HepG2 (cell line): ENCODE measurements at regions not wholly inside any gene's neighbourhood (a gene's known extent, or its start where the extent isn't known, plus 50 kb on each side); places are given as distances from the start of the nearest gene placed in this dataset.
A peak's percentile ranks its signal among the peaks of the same experiment; 100 is the strongest.

ENCODE experiments used
- CEBPB ChIP-seq: IDR thresholded peaks from 2 replicates; pipeline ENCODE4 v1.6.1; 2011; ENCODE audit warnings: low read depth, low read length, improper control_type of control experiment, borderline replicate concordance
- EP300 ChIP-seq, 3 experiments: sonication (generic) in 1 of 3; formaldehyde crosslinking in 1 of 3; IDR thresholded peaks; 2 replicates each; pipeline versions ENCODE4 v1.5.1 to v1.6.1; 2011 to 2020; ENCODE audit warnings: low read depth in 2 of 3, low read length in 2 of 3, borderline replicate concordance in 1 of 3, improper control_type of control experiment in 1 of 3, mild to moderate bottlenecking in 1 of 3, missing genetic modification reagents in 1 of 3, moderate library complexity in 1 of 3
- FOXA3 ChIP-seq: IDR thresholded peaks from 2 replicates; pipeline ENCODE4 v1.6.1; 2016; ENCODE audit warnings: missing genetic modification reagents, missing compliant biosample characterization
- FOXJ3 ChIP-seq: sonication (generic); formaldehyde crosslinking; IDR thresholded peaks from 2 replicates; pipeline ENCODE4 v1.4.0; 2020; ENCODE audit warnings: missing genetic modification reagents, mild to moderate bottlenecking, borderline replicate concordance
- FOXP4 ChIP-seq: sonication (generic); formaldehyde crosslinking; IDR thresholded peaks from 2 replicates; pipeline ENCODE4 v1.4.0; 2020; ENCODE audit warnings: missing genetic modification reagents
- ISL2 ChIP-seq: sonication (generic); formaldehyde crosslinking; IDR thresholded peaks from 2 replicates; pipeline ENCODE4 v1.5.0; 2020; ENCODE audit warnings: missing genetic modification reagents
- LCORL ChIP-seq, 2 experiments: fragments of 450-650 bp in 1 of 2; sonication (generic) in 1 of 2; formaldehyde crosslinking in 1 of 2; IDR thresholded peaks; 2 replicates each; pipeline versions ENCODE4 v1.5.0 to v1.6.1; 2017 to 2020; ENCODE audit warnings: antibody characterized with exemption in 1 of 2, missing genetic modification reagents in 1 of 2
- MAX ChIP-seq: IDR thresholded peaks from 2 replicates; pipeline ENCODE4 v1.6.1; 2012; ENCODE audit warnings: inconsistent platforms
- MAZ ChIP-seq, 2 experiments: sonication (generic) in 1 of 2; formaldehyde crosslinking in 1 of 2; IDR thresholded peaks; 2 replicates each; pipeline versions ENCODE4 v1.5.0 to v1.6.1; 2012 to 2020; ENCODE audit warnings: low read depth in 2 of 2, mild to moderate bottlenecking in 2 of 2, borderline replicate concordance in 1 of 2, improper control_type of control experiment in 1 of 2, low read length in 1 of 2, missing genetic modification reagents in 1 of 2, moderate library complexity in 1 of 2
- MYPOP ChIP-seq: sonication (generic); formaldehyde crosslinking; IDR thresholded peaks from 2 replicates; pipeline ENCODE4 v1.8.1; 2023; ENCODE audit warnings: mild to moderate bottlenecking, moderate library complexity, missing genetic modification reagents
- NCOA2 ChIP-seq: sonication (generic); formaldehyde crosslinking; IDR thresholded peaks from 2 replicates; pipeline ENCODE4 v1.8.0; 2022; ENCODE audit warnings: inconsistent platforms
- PHF21A ChIP-seq: sonication (generic); formaldehyde crosslinking; IDR thresholded peaks from 2 replicates; pipeline ENCODE4 v1.5.0; 2020; ENCODE audit warnings: mild to moderate bottlenecking, missing genetic modification reagents
- SOX13 ChIP-seq, 3 experiments: fragments of 450-650 bp in 1 of 3; sonication (generic) in 1 of 3; formaldehyde crosslinking in 1 of 3; IDR thresholded peaks in 2 of 3; conservative IDR thresholded peaks in 1 of 3; 2 replicates each; pipeline versions ENCODE4 v1.5.0 to v1.6.1; 2016 to 2020; ENCODE audit warnings: antibody characterized with exemption in 1 of 3, mild to moderate bottlenecking in 1 of 3, missing compliant biosample characterization in 1 of 3, missing genetic modification reagents in 1 of 3, moderate library complexity in 1 of 3
- TEF ChIP-seq: sonication (generic); formaldehyde crosslinking; IDR thresholded peaks from 2 replicates; pipeline ENCODE4 v1.5.0; 2020; ENCODE audit warnings: missing genetic modification reagents
- ZBTB20 ChIP-seq: sonication (generic); formaldehyde crosslinking; IDR thresholded peaks from 2 replicates; pipeline ENCODE4 v1.8.1; 2023; ENCODE audit warnings: missing genetic modification reagents, low read depth, mild to moderate bottlenecking, borderline replicate concordance
- ZNF18 ChIP-seq: sonication (generic); formaldehyde crosslinking; IDR thresholded peaks from 2 replicates; pipeline ENCODE4 v1.8.0; 2022; ENCODE audit warnings: mild to moderate bottlenecking, missing genetic modification reagents; ENCODE audit not compliant: insufficient replicate concordance
- ZNF20 ChIP-seq: sonication (generic); formaldehyde crosslinking; IDR thresholded peaks from 2 replicates; pipeline ENCODE4 v1.4.0; 2020; ENCODE audit warnings: mild to moderate bottlenecking, moderate library complexity, missing genetic modification reagents
- ZNF264 ChIP-seq: sonication (generic); formaldehyde crosslinking; IDR thresholded peaks from 2 replicates; pipeline ENCODE4 v1.4.0; 2020; ENCODE audit warnings: missing genetic modification reagents
- ZNF292 ChIP-seq: sonication (generic); formaldehyde crosslinking; IDR thresholded peaks from 2 replicates; pipeline ENCODE4 v1.8.1; 2022; ENCODE audit warnings: mild to moderate bottlenecking, low read depth, missing genetic modification reagents, borderline replicate concordance
- ZNF788 ChIP-seq: sonication (generic); formaldehyde crosslinking; IDR thresholded peaks from 2 replicates; pipeline ENCODE4 v1.5.0; 2020; ENCODE audit warnings: mild to moderate bottlenecking, missing genetic modification reagents, borderline replicate concordance

GRCh38 chr3:72582211-72582878, 265.9 kb downstream of the SHQ1 start (continued):
- TF ChIP-seq ZNF18 (CRISPR knock-in tag) (peak; percentile 44), PHF21A (peak; percentile 72), ZNF264 (CRISPR knock-in tag) (0 out of 2 replicates have a peak, but pooled peaks have one; percentile 34), FOXP4 (CRISPR knock-in tag) (peak; percentile 78), FOXA3 (CRISPR knock-in tag) (peak; percentile 85), ZNF788 (CRISPR knock-in tag) (no peak), ISL2 (CRISPR knock-in tag) (peak; percentile 62; the same call in 1 of the 2 replicates), LCORL (IDR thresholded peaks at IDR 0.05) (no peak), LCORL (CRISPR knock-in tag; IDR thresholded peaks at IDR 0.05) (peak; percentile 71), EP300 (IDR thresholded peaks at IDR 0.05; ENCODE audit: low read depth in 2 of 2, low read length in 2 of 2) (peak in 1 of 2 experiments; percentile 71; a peak in 2 of 4 replicates), EP300 (CRISPR knock-in tag; IDR thresholded peaks at IDR 0.05; ENCODE audit: borderline replicate concordance) (no peak; the same call in 1 of the 2 replicates), MAZ (IDR thresholded peaks at IDR 0.05; ENCODE audit: borderline replicate concordance, low read depth, low read length) (no peak), MAZ (CRISPR knock-in tag; IDR thresholded peaks at IDR 0.05; ENCODE audit: low read depth) (no peak), FOXJ3 (CRISPR knock-in tag) (peak; percentile 64; the same call in 1 of the 2 replicates), TEF (CRISPR knock-in tag) (peak; percentile 25; the same call in 1 of the 2 replicates), MAX (peak; percentile 40; the same call in 1 of the 2 replicates), ZNF292 (peak; percentile 94), MYPOP (no peak), ZNF20 (no peak), NCOA2 (CRISPR knock-in tag) (peak; percentile 81), CEBPB (peak; percentile 63; the same call in 1 of the 2 replicates), ZBTB20 (peak; percentile 59; the same call in 1 of the 2 replicates), SOX13 (IDR thresholded peaks at IDR 0.05) (no peak), SOX13 (CRISPR knock-in tag; conservative IDR thresholded peaks at IDR 0.05 in 1 of 2, IDR thresholded peaks at IDR 0.05 in 1 of 2) (peak in 1 of 2 experiments; percentile 90; a peak in 2 of 4 replicates)
